WTC11 (cell line): ENCODE measurements at regions not wholly inside any gene's neighbourhood (a gene's known extent, or its start where the extent isn't known, plus 50 kb on each side); places are given as distances from the start of the nearest gene placed in this dataset.

Experiments used
- ATAC-seq: fragments of 200-7000 bp; cut with Tn5 transposase; 2 replicates; pipeline ENCODE4 v1.10.0; 2021; ENCODE audit warnings: mild to moderate bottlenecking, moderate library complexity
- CTCF ChIA-PET: fragments of 300-600 bp; sonication (Branson Sonifier 250); formaldehyde crosslinking; loops from one replicate; lab custom pipeline; 2021; ENCODE audit warnings: antibody characterized with exemption; lab: Charles Lee
- POLR2A ChIA-PET: fragments of 350-600 bp; sonication (Branson Sonifier 250); formaldehyde crosslinking; loops from one replicate; lab custom pipeline; 2021; ENCODE audit warnings: antibody characterized with exemption; lab: Charles Lee
- DNase-seq: peaks from one replicate; pipeline ENCODE4 v3.0.0; 2021; ENCODE audit warnings: low spot score
- H3K27ac Mint-ChIP-seq: 2 replicates; pipeline ENCODE4 v1.8.0; 2021; ENCODE audit warnings: mixed read lengths
- H3K27me3 Mint-ChIP-seq: 2 replicates; pipeline ENCODE4 v1.8.0; 2021; ENCODE audit warnings: low read depth, mild to moderate bottlenecking, moderate library complexity, mixed read lengths
- H3K36me3 Mint-ChIP-seq: 2 replicates; pipeline ENCODE4 v1.8.0; 2021; ENCODE audit warnings: mixed read lengths
- H3K4me1 Mint-ChIP-seq: 2 replicates; pipeline ENCODE4 v1.8.0; 2022; ENCODE audit warnings: mixed read lengths
- H3K4me3 Mint-ChIP-seq: 2 replicates; pipeline ENCODE4 v1.8.0; 2021; ENCODE audit warnings: mild to moderate bottlenecking, moderate library complexity, mixed read lengths
- H3K9me3 Mint-ChIP-seq: 2 replicates; pipeline ENCODE4 v1.8.0; 2021; ENCODE audit warnings: mixed read lengths
- MXD4 ChIP-seq: fragments of 250-450 bp; sonication (Bioruptor Pico); IDR thresholded peaks from 2 replicates; pipeline ENCODE4 v1.8.0; 2021; ENCODE audit warnings: mild to moderate bottlenecking, moderate library complexity, borderline replicate concordance
- NFATC4 ChIP-seq: fragments of 250-450 bp; sonication (Bioruptor Pico); IDR thresholded peaks from 2 replicates; pipeline ENCODE4 v1.9.0; 2021; ENCODE audit warnings: mild to moderate bottlenecking
- NFYB ChIP-seq: sonication (generic); formaldehyde crosslinking; conservative IDR thresholded peaks from 2 replicates; pipeline ENCODE4 v1.8.0; 2022; ENCODE audit warnings: low read depth, missing genetic modification reagents
- NR3C1 ChIP-seq: sonication (generic); formaldehyde crosslinking; conservative IDR thresholded peaks from 2 replicates; pipeline ENCODE4 v1.8.1; 2023; ENCODE audit warnings: low read depth, mild to moderate bottlenecking, missing genetic modification reagents
- OVOL2 ChIP-seq: fragments of 250-450 bp; sonication (Bioruptor Pico); IDR thresholded peaks from 2 replicates; pipeline ENCODE4 v1.9.0; 2021; ENCODE audit warnings: mild to moderate bottlenecking, borderline replicate concordance
- TCF7 ChIP-seq: sonication (generic); formaldehyde crosslinking; IDR thresholded peaks from 2 replicates; pipeline ENCODE4 v1.8.0; 2022; ENCODE audit warnings: mild to moderate bottlenecking, low read depth, missing genetic modification reagents, moderate library complexity
- TP53 ChIP-seq: sonication (generic); formaldehyde crosslinking; IDR thresholded peaks from 2 replicates; pipeline ENCODE4 v1.8.1; 2023; ENCODE audit warnings: mild to moderate bottlenecking, missing genetic modification reagents
- ZNF138 ChIP-seq: sonication (generic); formaldehyde crosslinking; conservative IDR thresholded peaks from 2 replicates; pipeline ENCODE4 v1.8.1; 2022; ENCODE audit warnings: mild to moderate bottlenecking, moderate library complexity, missing genetic modification reagents
- ZNF232 ChIP-seq: sonication (generic); formaldehyde crosslinking; IDR thresholded peaks from 2 replicates; pipeline ENCODE4 v1.8.0; 2022; ENCODE audit warnings: mild to moderate bottlenecking, missing genetic modification reagents
- TF ChIP-seq, protein P1 (sequence below): sonication (generic); formaldehyde crosslinking; IDR thresholded peaks from 2 replicates; pipeline ENCODE4 v1.8.1; 2023; ENCODE audit warnings: mild to moderate bottlenecking, missing genetic modification reagents, moderate library complexity
- TF ChIP-seq, protein P2 (sequence below): sonication (generic); formaldehyde crosslinking; IDR thresholded peaks from 2 replicates; pipeline ENCODE4 v1.8.1; 2022; ENCODE audit warnings: mild to moderate bottlenecking, moderate library complexity, missing genetic modification reagents
- TF ChIP-seq, protein P3 (sequence below): fragments of 250-450 bp; sonication (Bioruptor Pico); IDR thresholded peaks from 2 replicates; pipeline ENCODE4 v1.9.0; 2021; ENCODE audit warnings: mild to moderate bottlenecking
- TF ChIP-seq, protein P4 (sequence below): sonication (generic); formaldehyde crosslinking; IDR thresholded peaks from 2 replicates; pipeline ENCODE4 v1.8.1; 2023; ENCODE audit warnings: mild to moderate bottlenecking, missing genetic modification reagents, moderate library complexity
- TF ChIP-seq, protein P5 (sequence below): sonication (generic); formaldehyde crosslinking; IDR thresholded peaks from 2 replicates; pipeline ENCODE4 v1.8.1; 2022; ENCODE audit warnings: mild to moderate bottlenecking, missing genetic modification reagents, moderate library complexity, borderline replicate concordance
- TF ChIP-seq, protein P6 (sequence below): sonication (generic); formaldehyde crosslinking; IDR thresholded peaks from 2 replicates; pipeline ENCODE4 v1.8.1; 2023; ENCODE audit warnings: mild to moderate bottlenecking, moderate library complexity, missing genetic modification reagents
- TF ChIP-seq, protein P7 (sequence below): sonication (generic); formaldehyde crosslinking; IDR thresholded peaks from 2 replicates; pipeline ENCODE4 v1.8.0; 2022; ENCODE audit warnings: mild to moderate bottlenecking, missing genetic modification reagents
- TF ChIP-seq, protein P8 (sequence below): sonication (generic); formaldehyde crosslinking; IDR thresholded peaks from 2 replicates; pipeline ENCODE4 v1.8.0; 2023; ENCODE audit warnings: mild to moderate bottlenecking, missing genetic modification reagents

DNA sequence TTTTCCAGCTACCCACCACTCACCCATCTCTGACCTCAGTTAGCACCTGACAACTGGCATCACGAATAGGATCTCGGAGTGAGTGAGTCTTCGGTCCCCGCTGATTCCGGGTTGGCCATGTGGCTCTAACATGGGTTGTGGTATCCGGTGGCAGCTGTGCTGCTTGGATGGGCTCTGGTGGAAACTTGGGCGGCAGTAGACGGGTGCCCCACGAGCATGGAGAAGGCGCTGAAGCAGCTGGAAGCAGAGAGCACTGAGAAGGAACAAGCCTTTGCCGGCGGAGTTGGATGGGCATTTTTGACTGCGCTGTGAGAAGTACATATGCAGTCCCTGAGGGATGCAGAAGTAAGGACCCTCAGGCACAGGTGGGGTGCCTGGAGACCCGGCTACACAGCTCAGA is 1044.0 kb upstream of the ADGRL4 start:
- no peak for ATAC-seq
- Mint-ChIP-seq H3K27me3 (no peaks in the 10 kb centered on the region), H3K4me3 (no peak overlapping the region), H3K4me1 (no peaks in the 10 kb centered on the region)
- CTCF ChIA-PET, result no interaction called here
- TF ChIP-seq, protein P1, sequence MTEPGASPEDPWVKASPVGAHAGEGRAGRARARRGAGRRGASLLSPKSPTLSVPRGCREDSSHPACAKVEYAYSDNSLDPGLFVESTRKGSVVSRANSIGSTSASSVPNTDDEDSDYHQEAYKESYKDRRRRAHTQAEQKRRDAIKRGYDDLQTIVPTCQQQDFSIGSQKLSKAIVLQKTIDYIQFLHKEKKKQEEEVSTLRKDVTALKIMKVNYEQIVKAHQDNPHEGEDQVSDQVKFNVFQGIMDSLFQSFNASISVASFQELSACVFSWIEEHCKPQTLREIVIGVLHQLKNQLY, result no peak
- TF ChIP-seq, protein P2, sequence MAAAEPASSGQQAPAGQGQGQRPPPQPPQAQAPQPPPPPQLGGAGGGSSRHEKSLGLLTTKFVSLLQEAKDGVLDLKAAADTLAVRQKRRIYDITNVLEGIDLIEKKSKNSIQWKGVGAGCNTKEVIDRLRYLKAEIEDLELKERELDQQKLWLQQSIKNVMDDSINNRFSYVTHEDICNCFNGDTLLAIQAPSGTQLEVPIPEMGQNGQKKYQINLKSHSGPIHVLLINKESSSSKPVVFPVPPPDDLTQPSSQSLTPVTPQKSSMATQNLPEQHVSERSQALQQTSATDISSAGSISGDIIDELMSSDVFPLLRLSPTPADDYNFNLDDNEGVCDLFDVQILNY (CRISPR knock-in tag), result no peak
- TF ChIP-seq, protein P3, sequence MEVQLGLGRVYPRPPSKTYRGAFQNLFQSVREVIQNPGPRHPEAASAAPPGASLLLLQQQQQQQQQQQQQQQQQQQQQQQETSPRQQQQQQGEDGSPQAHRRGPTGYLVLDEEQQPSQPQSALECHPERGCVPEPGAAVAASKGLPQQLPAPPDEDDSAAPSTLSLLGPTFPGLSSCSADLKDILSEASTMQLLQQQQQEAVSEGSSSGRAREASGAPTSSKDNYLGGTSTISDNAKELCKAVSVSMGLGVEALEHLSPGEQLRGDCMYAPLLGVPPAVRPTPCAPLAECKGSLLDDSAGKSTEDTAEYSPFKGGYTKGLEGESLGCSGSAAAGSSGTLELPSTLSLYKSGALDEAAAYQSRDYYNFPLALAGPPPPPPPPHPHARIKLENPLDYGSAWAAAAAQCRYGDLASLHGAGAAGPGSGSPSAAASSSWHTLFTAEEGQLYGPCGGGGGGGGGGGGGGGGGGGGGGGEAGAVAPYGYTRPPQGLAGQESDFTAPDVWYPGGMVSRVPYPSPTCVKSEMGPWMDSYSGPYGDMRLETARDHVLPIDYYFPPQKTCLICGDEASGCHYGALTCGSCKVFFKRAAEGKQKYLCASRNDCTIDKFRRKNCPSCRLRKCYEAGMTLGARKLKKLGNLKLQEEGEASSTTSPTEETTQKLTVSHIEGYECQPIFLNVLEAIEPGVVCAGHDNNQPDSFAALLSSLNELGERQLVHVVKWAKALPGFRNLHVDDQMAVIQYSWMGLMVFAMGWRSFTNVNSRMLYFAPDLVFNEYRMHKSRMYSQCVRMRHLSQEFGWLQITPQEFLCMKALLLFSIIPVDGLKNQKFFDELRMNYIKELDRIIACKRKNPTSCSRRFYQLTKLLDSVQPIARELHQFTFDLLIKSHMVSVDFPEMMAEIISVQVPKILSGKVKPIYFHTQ (CRISPR knock-in tag), result no peak
- TF ChIP-seq, protein P4, sequence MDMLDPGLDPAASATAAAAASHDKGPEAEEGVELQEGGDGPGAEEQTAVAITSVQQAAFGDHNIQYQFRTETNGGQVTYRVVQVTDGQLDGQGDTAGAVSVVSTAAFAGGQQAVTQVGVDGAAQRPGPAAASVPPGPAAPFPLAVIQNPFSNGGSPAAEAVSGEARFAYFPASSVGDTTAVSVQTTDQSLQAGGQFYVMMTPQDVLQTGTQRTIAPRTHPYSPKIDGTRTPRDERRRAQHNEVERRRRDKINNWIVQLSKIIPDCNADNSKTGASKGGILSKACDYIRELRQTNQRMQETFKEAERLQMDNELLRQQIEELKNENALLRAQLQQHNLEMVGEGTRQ (CRISPR knock-in tag), result no peak
- TF ChIP-seq NFYB (CRISPR knock-in tag) (no peak), ZNF138 (CRISPR knock-in tag) (no peak), NR3C1 (no peak), ZNF232 (CRISPR knock-in tag) (no peak), TCF7 (no peak), MXD4 (CRISPR knock-in tag) (no peak), NFATC4 (CRISPR knock-in tag) (no peak), OVOL2 (CRISPR knock-in tag) (no peak), TP53 (CRISPR knock-in tag) (no peak)
- TF ChIP-seq, protein P5, sequence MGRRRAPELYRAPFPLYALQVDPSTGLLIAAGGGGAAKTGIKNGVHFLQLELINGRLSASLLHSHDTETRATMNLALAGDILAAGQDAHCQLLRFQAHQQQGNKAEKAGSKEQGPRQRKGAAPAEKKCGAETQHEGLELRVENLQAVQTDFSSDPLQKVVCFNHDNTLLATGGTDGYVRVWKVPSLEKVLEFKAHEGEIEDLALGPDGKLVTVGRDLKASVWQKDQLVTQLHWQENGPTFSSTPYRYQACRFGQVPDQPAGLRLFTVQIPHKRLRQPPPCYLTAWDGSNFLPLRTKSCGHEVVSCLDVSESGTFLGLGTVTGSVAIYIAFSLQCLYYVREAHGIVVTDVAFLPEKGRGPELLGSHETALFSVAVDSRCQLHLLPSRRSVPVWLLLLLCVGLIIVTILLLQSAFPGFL (CRISPR knock-in tag), result no peak
- TF ChIP-seq, protein P6, sequence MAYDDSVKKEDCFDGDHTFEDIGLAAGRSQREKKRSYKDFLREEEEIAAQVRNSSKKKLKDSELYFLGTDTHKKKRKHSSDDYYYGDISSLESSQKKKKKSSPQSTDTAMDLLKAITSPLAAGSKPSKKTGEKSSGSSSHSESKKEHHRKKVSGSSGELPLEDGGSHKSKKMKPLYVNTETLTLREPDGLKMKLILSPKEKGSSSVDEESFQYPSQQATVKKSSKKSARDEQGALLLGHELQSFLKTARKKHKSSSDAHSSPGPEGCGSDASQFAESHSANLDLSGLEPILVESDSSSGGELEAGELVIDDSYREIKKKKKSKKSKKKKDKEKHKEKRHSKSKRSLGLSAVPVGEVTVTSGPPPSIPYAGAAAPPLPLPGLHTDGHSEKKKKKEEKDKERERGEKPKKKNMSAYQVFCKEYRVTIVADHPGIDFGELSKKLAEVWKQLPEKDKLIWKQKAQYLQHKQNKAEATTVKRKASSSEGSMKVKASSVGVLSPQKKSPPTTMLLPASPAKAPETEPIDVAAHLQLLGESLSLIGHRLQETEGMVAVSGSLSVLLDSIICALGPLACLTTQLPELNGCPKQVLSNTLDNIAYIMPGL, result no peak
- TF ChIP-seq, protein P7, sequence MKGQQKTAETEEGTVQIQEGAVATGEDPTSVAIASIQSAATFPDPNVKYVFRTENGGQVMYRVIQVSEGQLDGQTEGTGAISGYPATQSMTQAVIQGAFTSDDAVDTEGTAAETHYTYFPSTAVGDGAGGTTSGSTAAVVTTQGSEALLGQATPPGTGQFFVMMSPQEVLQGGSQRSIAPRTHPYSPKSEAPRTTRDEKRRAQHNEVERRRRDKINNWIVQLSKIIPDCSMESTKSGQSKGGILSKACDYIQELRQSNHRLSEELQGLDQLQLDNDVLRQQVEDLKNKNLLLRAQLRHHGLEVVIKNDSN (CRISPR knock-in tag), result no peak
- TF ChIP-seq, protein P8, sequence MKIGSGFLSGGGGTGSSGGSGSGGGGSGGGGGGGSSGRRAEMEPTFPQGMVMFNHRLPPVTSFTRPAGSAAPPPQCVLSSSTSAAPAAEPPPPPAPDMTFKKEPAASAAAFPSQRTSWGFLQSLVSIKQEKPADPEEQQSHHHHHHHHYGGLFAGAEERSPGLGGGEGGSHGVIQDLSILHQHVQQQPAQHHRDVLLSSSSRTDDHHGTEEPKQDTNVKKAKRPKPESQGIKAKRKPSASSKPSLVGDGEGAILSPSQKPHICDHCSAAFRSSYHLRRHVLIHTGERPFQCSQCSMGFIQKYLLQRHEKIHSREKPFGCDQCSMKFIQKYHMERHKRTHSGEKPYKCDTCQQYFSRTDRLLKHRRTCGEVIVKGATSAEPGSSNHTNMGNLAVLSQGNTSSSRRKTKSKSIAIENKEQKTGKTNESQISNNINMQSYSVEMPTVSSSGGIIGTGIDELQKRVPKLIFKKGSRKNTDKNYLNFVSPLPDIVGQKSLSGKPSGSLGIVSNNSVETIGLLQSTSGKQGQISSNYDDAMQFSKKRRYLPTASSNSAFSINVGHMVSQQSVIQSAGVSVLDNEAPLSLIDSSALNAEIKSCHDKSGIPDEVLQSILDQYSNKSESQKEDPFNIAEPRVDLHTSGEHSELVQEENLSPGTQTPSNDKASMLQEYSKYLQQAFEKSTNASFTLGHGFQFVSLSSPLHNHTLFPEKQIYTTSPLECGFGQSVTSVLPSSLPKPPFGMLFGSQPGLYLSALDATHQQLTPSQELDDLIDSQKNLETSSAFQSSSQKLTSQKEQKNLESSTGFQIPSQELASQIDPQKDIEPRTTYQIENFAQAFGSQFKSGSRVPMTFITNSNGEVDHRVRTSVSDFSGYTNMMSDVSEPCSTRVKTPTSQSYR (CRISPR knock-in tag), result no peak
- TF ChIP-seq, all 79 proteins: peak for 0
- H3K9me3 Mint-ChIP-seq, result peaks cover 15% of the 10 kb centered on the region
- H3K27ac Mint-ChIP-seq, result no peak overlapping the region
- POLR2A ChIA-PET, result no interaction called here
- DNase-seq, result no peak
- H3K36me3 Mint-ChIP-seq, result peaks cover 4% of the 10 kb centered on the region; the same call in 1 of the 2 replicates
